HEK293 (cell line): ENCODE measurements at regions not wholly inside any gene's neighbourhood (a gene's known extent, or its start where the extent isn't known, plus 50 kb on each side); places are given as distances from the start of the nearest gene placed in this dataset.

Source experiments
- KLF16 ChIP-seq: fragments of 450-650 bp; formaldehyde crosslinking; IDR thresholded peaks from 2 replicates; pipeline ENCODE4 v1.5.1; 2017; ENCODE audit warnings: missing biosample characterization, missing genetic modification characterization
- TRIM28 ChIP-seq: IDR thresholded peaks from 2 replicates; pipeline ENCODE4 v1.6.1; 2011; ENCODE audit warnings: low read length, control low read depth, borderline replicate concordance
- ZNF23 ChIP-seq: fragments of 450-650 bp; formaldehyde crosslinking; IDR thresholded peaks from 2 replicates; pipeline ENCODE4 v1.5.1; 2016; ENCODE audit warnings: missing biosample characterization, missing genetic modification characterization, borderline replicate concordance
- ZNF658 ChIP-seq: fragments of 450-650 bp; formaldehyde crosslinking; IDR thresholded peaks from 2 replicates; pipeline ENCODE4; 2016; ENCODE audit warnings: missing biosample characterization, missing genetic modification characterization

- TF ChIP-seq TRIM28, result no peak
- no peak for TF ChIP-seq KLF16
- no peak for TF ChIP-seq ZNF23 (tag by site-specific recombination)
- no peak for TF ChIP-seq ZNF658 (tag by site-specific recombination)
Measured at GRCh38 chr14:101186992-101187815, 283.7 kb upstream of the RTL1 start.
